Tibial artery (tissue), 4 donors: ENCODE measurements at regions not wholly inside any gene's neighbourhood (a gene's known extent, or its start where the extent isn't known, plus 50 kb on each side); places are given as distances from the start of the nearest gene placed in this dataset.

Experiments used
- DNase-seq, 2 donors: peaks; one replicate each; pipeline ENCODE4 v3.0.0-alpha.2; 2019
- H3K27ac ChIP-seq, 2 donors: fragments of 200-600 bp; sonication (generic) in 1 of 2; 1 replicate in 1 of 2; 2 replicates in 1 of 2; pipeline ENCODE4 v1.5.1; 2018 to 2019; ENCODE audit warnings: mild to moderate bottlenecking in 1 of 2
- H3K27me3 ChIP-seq, 2 donors: fragments of 200-600 bp; sonication (generic) in 1 of 2; one replicate each; pipeline versions ENCODE4 v1.5.1 to v1.6.0; 2016 to 2019
- H3K36me3 ChIP-seq, 3 donors: fragments of 200-600 bp; sonication (generic) in 2 of 3; one replicate each; pipeline ENCODE4 v1.5.1; 2016 to 2019; ENCODE audit warnings: mild to moderate bottlenecking in 2 of 3
- H3K4me1 ChIP-seq, 4 donors: fragments of 200-600 bp; sonication (generic) in 2 of 4; 1 replicate in 3 of 4; 2 replicates in 1 of 4; pipeline ENCODE4 v1.5.1; 2016 to 2019
- H3K4me3 ChIP-seq, 2 donors: fragments of 200-600 bp; sonication (generic) in 1 of 2; 1 replicate in 1 of 2; 2 replicates in 1 of 2; pipeline ENCODE4 v1.5.1; 2018 to 2019; ENCODE audit warnings: mild to moderate bottlenecking in 2 of 2
- H3K9me3 ChIP-seq, 3 donors: fragments of 200-600 bp; sonication (generic) in 1 of 3; one replicate each; pipeline ENCODE4 v1.5.1; 2016 to 2019
- intact Hi-C: fragments of 100-400 bp; cut with DNase I; formaldehyde crosslinking; loops from one replicate; pipeline ENCODE4 v1.15.0; 2023; ENCODE audit warnings: low total_unique reads
- TF ChIP-seq, protein P1 (sequence below), 2 experiments: fragments of 200-600 bp in 1 of 2; fragments of 450-650 bp in 1 of 2; IDR thresholded peaks; one replicate each; pipeline ENCODE4 v1.5.1; 2017 to 2019; ENCODE audit warnings: antibody characterized with exemption in 2 of 2, mild to moderate bottlenecking in 1 of 2, moderate library complexity in 1 of 2

DNA sequence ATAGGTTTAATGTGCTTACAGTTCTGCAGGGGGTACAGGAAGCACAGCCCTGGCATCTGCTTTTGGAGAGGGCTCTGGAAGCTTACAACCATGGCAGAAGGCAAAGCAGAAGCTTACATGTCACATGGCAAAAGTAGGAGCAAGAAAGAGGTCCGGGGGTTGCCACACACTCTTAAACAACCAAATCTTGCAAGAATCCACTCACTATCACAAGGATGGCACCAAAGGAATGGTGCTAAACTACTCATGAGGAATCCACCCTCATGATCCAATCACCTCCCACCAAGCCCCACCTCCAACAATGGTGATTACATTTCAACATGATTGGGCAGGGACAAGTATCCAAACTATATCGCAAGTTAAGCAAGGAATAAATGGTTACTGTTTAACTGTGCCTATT, 255.8 kb upstream of the AVPR1A start:
- H3K27ac ChIP-seq, result no peak overlapping the region
- no peak for DNase-seq
- H3K9me3 ChIP-seq, result peaks cover 0 to 5% (median 0%) of the 10 kb centered on the region in 3 donors
- intact Hi-C loops, result no loop called here
- H3K27me3 ChIP-seq, result no peaks in the 10 kb centered on the region
- H3K4me1 ChIP-seq, result no peaks in the 10 kb centered on the region
- no peaks in the 10 kb centered on the region for H3K36me3 ChIP-seq
- H3K4me3 ChIP-seq, result no peak overlapping the region
- TF ChIP-seq, protein P1, sequence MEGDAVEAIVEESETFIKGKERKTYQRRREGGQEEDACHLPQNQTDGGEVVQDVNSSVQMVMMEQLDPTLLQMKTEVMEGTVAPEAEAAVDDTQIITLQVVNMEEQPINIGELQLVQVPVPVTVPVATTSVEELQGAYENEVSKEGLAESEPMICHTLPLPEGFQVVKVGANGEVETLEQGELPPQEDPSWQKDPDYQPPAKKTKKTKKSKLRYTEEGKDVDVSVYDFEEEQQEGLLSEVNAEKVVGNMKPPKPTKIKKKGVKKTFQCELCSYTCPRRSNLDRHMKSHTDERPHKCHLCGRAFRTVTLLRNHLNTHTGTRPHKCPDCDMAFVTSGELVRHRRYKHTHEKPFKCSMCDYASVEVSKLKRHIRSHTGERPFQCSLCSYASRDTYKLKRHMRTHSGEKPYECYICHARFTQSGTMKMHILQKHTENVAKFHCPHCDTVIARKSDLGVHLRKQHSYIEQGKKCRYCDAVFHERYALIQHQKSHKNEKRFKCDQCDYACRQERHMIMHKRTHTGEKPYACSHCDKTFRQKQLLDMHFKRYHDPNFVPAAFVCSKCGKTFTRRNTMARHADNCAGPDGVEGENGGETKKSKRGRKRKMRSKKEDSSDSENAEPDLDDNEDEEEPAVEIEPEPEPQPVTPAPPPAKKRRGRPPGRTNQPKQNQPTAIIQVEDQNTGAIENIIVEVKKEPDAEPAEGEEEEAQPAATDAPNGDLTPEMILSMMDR (IDR thresholded peaks at IDR 0.05), result no peak

DNA sequence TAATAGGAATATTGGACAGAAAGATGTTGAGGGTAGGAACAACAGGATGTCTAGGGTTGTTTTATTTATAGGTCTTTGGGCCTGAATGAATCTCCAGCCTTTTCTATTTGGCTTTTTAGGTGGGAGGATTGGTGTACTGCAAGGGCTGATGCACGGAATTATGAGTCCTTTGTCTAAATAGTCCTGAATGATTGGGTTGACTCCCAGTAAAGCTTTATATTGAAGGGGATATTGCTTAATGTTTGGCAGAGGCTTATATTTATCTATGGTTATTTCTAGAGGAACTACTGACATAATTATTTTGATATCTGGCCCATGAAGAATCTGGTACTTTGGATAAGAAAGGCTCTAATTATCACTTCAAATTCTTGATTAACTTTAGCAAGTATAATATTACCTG, 253.6 kb upstream of the AVPR1A start:
- intact Hi-C loops, result no loop called here

DNA sequence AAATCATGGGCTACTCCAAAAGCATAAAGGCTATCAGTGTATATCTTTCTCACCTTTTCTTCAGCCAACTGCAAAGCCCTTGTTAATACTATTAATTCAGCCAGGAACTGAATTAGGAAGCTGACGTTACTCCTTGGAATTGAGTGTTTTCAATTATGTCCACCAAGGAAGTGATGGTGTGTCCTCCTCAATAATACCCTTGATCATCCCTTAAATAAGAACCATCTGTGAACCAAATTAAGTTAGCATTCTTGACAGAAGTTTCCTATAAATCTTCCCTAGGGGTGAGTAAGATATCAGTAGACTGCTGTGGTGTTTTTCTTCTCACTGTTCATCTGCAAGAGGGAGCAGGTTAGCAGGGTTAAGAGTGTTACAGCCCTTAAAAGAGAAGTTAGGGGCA, 252.3 kb upstream of the AVPR1A start:
- TF ChIP-seq, protein P1 (IDR thresholded peaks at IDR 0.05), result no peak
- no peaks in the 10 kb centered on the region for H3K36me3 ChIP-seq
- H3K27me3 ChIP-seq, result no peaks in the 10 kb centered on the region
- H3K27ac ChIP-seq, result no peak overlapping the region
- intact Hi-C loops, result no loop called here
- no peak overlapping the region for H3K4me3 ChIP-seq
- H3K4me1 ChIP-seq, result no peaks in the 10 kb centered on the region
- peaks cover 0 to 5% (median 0%) of the 10 kb centered on the region in 3 donors for H3K9me3 ChIP-seq
- no peak for DNase-seq

More for the DNA sequence above, 253.6 kb upstream of the AVPR1A start:
- Histone ChIP-seq H3K4me1 (no peaks in the 10 kb centered on the region), H3K36me3 (no peaks in the 10 kb centered on the region), H3K4me3 (no peak overlapping the region), H3K27ac (no peak overlapping the region), H3K9me3 (peaks cover 0 to 5% (median 0%) of the 10 kb centered on the region in 3 donors), H3K27me3 (no peaks in the 10 kb centered on the region)
- DNase-seq, result no peak
- TF ChIP-seq, protein P1 (IDR thresholded peaks at IDR 0.05), result no peak

DNA sequence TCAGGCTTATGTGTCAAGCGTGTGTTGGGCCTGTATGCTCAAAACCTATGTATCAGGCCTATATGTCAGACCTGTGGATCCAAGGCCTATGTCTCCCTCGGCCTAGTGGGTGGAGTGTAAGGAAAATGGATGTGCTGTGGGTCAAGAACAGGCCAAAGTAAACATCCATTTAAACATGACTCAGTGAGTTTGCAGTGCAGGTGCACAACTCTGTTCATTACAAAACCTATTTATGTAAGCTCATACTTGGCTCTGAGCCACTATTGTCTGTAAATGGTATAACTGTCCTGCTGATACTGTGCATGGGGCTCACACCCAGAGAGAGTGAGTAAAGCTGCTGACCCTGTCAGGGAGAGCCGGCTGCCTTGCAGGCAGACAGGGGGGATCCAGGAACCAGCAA, 249.7 kb upstream of the AVPR1A start:
- intact Hi-C loops, result no loop called here
- no peaks in the 10 kb centered on the region for H3K4me1 ChIP-seq
- no peak for DNase-seq
- TF ChIP-seq, protein P1 (IDR thresholded peaks at IDR 0.05), result no peak
- no peak overlapping the region for H3K27ac ChIP-seq
- H3K27me3 ChIP-seq, result no peaks in the 10 kb centered on the region
- H3K36me3 ChIP-seq, result no peaks in the 10 kb centered on the region
- no peak overlapping the region for H3K4me3 ChIP-seq
- no peaks in the 10 kb centered on the region for H3K9me3 ChIP-seq

DNA sequence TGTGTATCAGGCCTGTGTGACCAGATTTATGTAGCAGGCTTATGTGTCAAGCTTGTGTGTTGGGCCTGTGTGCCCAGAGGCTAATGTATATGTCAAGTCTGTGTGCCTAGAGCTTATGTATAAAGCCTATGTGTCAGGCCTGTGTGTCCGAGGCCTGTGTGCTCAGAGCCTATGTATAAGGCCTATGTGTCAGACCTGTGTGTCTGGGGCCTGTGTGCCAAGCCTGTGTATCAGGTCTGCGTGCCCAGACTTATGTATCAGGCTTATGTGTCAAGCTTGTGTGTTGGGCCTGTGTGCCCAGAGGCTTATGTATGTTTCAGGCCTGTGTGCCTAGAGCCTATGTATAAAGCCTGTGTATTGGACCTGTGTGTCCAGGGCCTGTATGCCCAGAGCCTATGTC, 249.3 kb upstream of the AVPR1A start:
- Histone ChIP-seq H3K27me3 (no peaks in the 10 kb centered on the region), H3K9me3 (no peaks in the 10 kb centered on the region), H3K36me3 (no peaks in the 10 kb centered on the region), H3K27ac (no peak overlapping the region), H3K4me3 (no peak overlapping the region), H3K4me1 (no peaks in the 10 kb centered on the region)
- TF ChIP-seq, protein P1 (IDR thresholded peaks at IDR 0.05), result no peak
- intact Hi-C loops, result no loop called here
- DNase-seq, result no peak

DNA sequence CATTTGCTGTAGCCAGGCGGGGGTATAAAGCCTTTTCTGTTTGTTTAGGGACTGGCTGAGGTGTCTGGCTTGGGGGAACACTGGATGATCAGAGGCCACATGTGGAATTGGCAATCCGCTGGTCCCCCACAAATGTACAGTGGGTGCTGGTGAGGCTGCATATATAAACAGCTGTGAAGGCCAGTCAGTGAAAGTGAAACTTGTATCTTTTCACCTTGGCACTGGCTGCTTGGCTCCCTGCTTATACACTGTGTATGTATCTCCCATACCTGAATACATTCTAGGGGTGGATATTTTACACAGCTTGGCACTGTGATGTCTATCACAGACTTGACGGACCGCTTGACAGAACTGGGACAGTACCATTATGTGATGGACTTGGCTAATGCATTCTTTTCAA, 246.8 kb upstream of the AVPR1A start:
- Histone ChIP-seq H3K9me3 (no peaks in the 10 kb centered on the region), H3K4me1 (no peaks in the 10 kb centered on the region), H3K36me3 (no peaks in the 10 kb centered on the region), H3K4me3 (no peak overlapping the region), H3K27ac (no peak overlapping the region), H3K27me3 (no peaks in the 10 kb centered on the region)
- intact Hi-C loops, result no loop called here
- no peak for DNase-seq
- TF ChIP-seq, protein P1 (IDR thresholded peaks at IDR 0.05), result no peak
